Testis (tissue), 2 donors: ENCODE measurements at regions not wholly inside any gene's neighbourhood (a gene's known extent, or its start where the extent isn't known, plus 50 kb on each side); places are given as distances from the start of the nearest gene placed in this dataset.

Experiments used
- DNase-seq: peaks from one replicate; pipeline ENCODE4 v3.0.0-alpha.2; 2019
- H3K27ac ChIP-seq, 2 donors: fragments of 200-600 bp; sonication (generic); one replicate each; pipeline ENCODE4 v1.5.1; 2019
- H3K27me3 ChIP-seq: fragments of 200-600 bp; sonication (generic); one replicate; pipeline ENCODE4 v1.5.1; 2019
- H3K36me3 ChIP-seq: fragments of 200-600 bp; sonication (generic); one replicate; pipeline ENCODE4 v1.5.1; 2017; ENCODE audit warnings: low read depth; ENCODE audit errors: missing control alignments
- H3K4me1 ChIP-seq: fragments of 200-600 bp; sonication (generic); one replicate; pipeline ENCODE4 v1.5.1; 2019
- H3K4me3 ChIP-seq, 2 donors: fragments of 200-600 bp; sonication (generic); one replicate each; pipeline ENCODE4 v1.5.1; 2017 to 2019
- H3K9me3 ChIP-seq: fragments of 200-600 bp; sonication (generic); one replicate; pipeline ENCODE4 v1.5.1; 2017
- CTCF ChIP-seq, 3 experiments: fragments of 450-650 bp in 2 of 3; fragments of 200-600 bp in 1 of 3; sonication (generic) in 1 of 3; IDR thresholded peaks; one replicate each; pipeline ENCODE4 v1.5.1; 2016 to 2019; ENCODE audit warnings: antibody characterized with exemption in 3 of 3, mild to moderate bottlenecking in 2 of 3, moderate library complexity in 1 of 3
- POLR2A ChIP-seq: fragments of 450-650 bp; IDR thresholded peaks from one replicate; pipeline ENCODE4 v1.6.1; 2017; ENCODE audit warnings: antibody characterized with exemption, mild to moderate bottlenecking, moderate library complexity
- WGBS, 2 donors: methylation state at CpG; one replicate each; pipeline ENCODE4 v1.1.5; 2018; 5-methylcytosine and 5-hydroxymethylcytosine counted together
- intact Hi-C: fragments of 100-400 bp; cut with DNase I; formaldehyde crosslinking; loops from one replicate; pipeline ENCODE4 v1.15.1; 2023; ENCODE audit warnings: low total_unique reads

- TF ChIP-seq POLR2A (no peak), CTCF (IDR thresholded peaks at IDR 0.05) (no peak)
- 62 to 73% methylated on average over 1 of the region's 1 CpG for WGBS, 2 donors
- intact Hi-C loops: no loop called here
These were observed 616.2 kb downstream of the ANKRD50 start for GRCh38 chr4:124096290-124096689.

GRCh38 chr4:124097447-124097846 is 615.1 kb downstream of the ANKRD50 start:
- Histone ChIP-seq H3K27ac (no peak overlapping the region), H3K9me3 (no peaks in the 10 kb centered on the region), H3K27me3 (no peaks in the 10 kb centered on the region), H3K4me1 (no peaks in the 10 kb centered on the region), H3K4me3 (no peak overlapping the region), H3K36me3 (no peaks in the 10 kb centered on the region)
- TF ChIP-seq POLR2A (no peak), CTCF (IDR thresholded peaks at IDR 0.05) (no peak)
- intact Hi-C loops: no loop called here
- DNase-seq: no peak
- 89 to 94% methylated on average over 1 of the region's 1 CpG for WGBS, 2 donors

More at GRCh38 chr4:124096290-124096689, 616.2 kb downstream of the ANKRD50 start:
- Histone ChIP-seq H3K4me3 (no peak overlapping the region), H3K4me1 (no peaks in the 10 kb centered on the region), H3K27ac (no peak overlapping the region), H3K9me3 (no peaks in the 10 kb centered on the region), H3K27me3 (no peaks in the 10 kb centered on the region), H3K36me3 (no peaks in the 10 kb centered on the region)
- DNase-seq: no peak

GRCh38 chr4:124104101-124104500 is 608.4 kb downstream of the ANKRD50 start:
- Histone ChIP-seq H3K4me3 (no peak overlapping the region), H3K4me1 (no peaks in the 10 kb centered on the region), H3K36me3 (no peaks in the 10 kb centered on the region), H3K27me3 (no peaks in the 10 kb centered on the region), H3K27ac (no peak overlapping the region), H3K9me3 (no peaks in the 10 kb centered on the region)
- WGBS, 2 donors: 91 to 97% methylated on average over 3 of the region's 3 CpGs
- no peak for DNase-seq
- intact Hi-C loops: no loop called here
- no peak for TF ChIP-seq POLR2A
- no peak for TF ChIP-seq CTCF (IDR thresholded peaks at IDR 0.05)

- no peak for DNase-seq
- no peaks in the 10 kb centered on the region for H3K27me3 ChIP-seq
- H3K4me1 ChIP-seq: no peaks in the 10 kb centered on the region
- H3K9me3 ChIP-seq: no peaks in the 10 kb centered on the region
- WGBS, 2 donors: 85 to 94% methylated on average over 2 to 3 of the region's 3 CpGs
- no peak overlapping the region for H3K27ac ChIP-seq
- no peak overlapping the region for H3K4me3 ChIP-seq
- intact Hi-C loops: no loop called here
- no peaks in the 10 kb centered on the region for H3K36me3 ChIP-seq
- TF ChIP-seq CTCF (IDR thresholded peaks at IDR 0.05): no peak
- TF ChIP-seq POLR2A: no peak
These were observed 607.9 kb downstream of the ANKRD50 start for GRCh38 chr4:124104628-124105027.

- H3K27me3 ChIP-seq: no peaks in the 10 kb centered on the region
- TF ChIP-seq POLR2A: no peak
- no peak for TF ChIP-seq CTCF (IDR thresholded peaks at IDR 0.05)
- H3K4me3 ChIP-seq: no peak overlapping the region
- H3K36me3 ChIP-seq: no peaks in the 10 kb centered on the region
- DNase-seq: no peak
- 84 to 89% methylated on average over 2 of the region's 2 CpGs for WGBS, 2 donors
- intact Hi-C loops: no loop called here
- H3K27ac ChIP-seq: no peak overlapping the region
- H3K9me3 ChIP-seq: no peaks in the 10 kb centered on the region
- no peaks in the 10 kb centered on the region for H3K4me1 ChIP-seq
These were observed 607.3 kb downstream of the ANKRD50 start for GRCh38 chr4:124105212-124105611.
